Fibroblast of gingiva (primary cell): ENCODE measurements at regions not wholly inside any gene's neighbourhood (a gene's known extent, or its start where the extent isn't known, plus 50 kb on each side); places are given as distances from the start of the nearest gene placed in this dataset.
A peak's percentile ranks its signal among the peaks of the same experiment; 100 is the strongest.
"Not testable (repeated sequence)": the region's sequence is repeated elsewhere in the genome, so short reads cannot be mapped to it uniquely, and the experiment has no call there.

Experiments
- DNase-seq: peaks from one replicate; pipeline ENCODE4 v3.0.0-alpha.2; 2011; ENCODE audit warnings: low read depth

GRCh38 chr11:16605894-16606783, 132.3 kb upstream of the C11orf58 start:
- DNase-seq: peak; percentile 73

- no peak for DNase-seq
Measured at GRCh38 chr11:16605389-16605893, 133.0 kb upstream of the C11orf58 start.

GRCh38 chr11:16604794-16605388, 133.6 kb upstream of the C11orf58 start:
- no peak for DNase-seq

- no peak for DNase-seq
Measured at GRCh38 chr11:16603890-16604793, 134.3 kb upstream of the C11orf58 start.

GRCh38 chr11:16603245-16603644, 135.2 kb upstream of the C11orf58 start:
- DNase-seq: no peak

- no peak for DNase-seq
Measured at GRCh38 chr11:16598906-16599305, 139.5 kb upstream of the C11orf58 start.

- DNase-seq: no peak
Measured at GRCh38 chr11:16598032-16598431, 140.4 kb upstream of the C11orf58 start.

- no peak for DNase-seq
Measured at GRCh38 chr11:16596231-16596630, 142.2 kb upstream of the C11orf58 start.

GRCh38 chr11:16591157-16591556, 147.3 kb upstream of the C11orf58 start:
- no peak for DNase-seq

- no peak for DNase-seq
Measured at GRCh38 chr11:16587670-16588069, 150.8 kb upstream of the C11orf58 start.

GRCh38 chr11:16584569-16584968, 153.9 kb upstream of the C11orf58 start:
- DNase-seq: no peak

- DNase-seq: not testable (repeated sequence)
Measured at GRCh38 chr11:16581078-16581477, 157.4 kb upstream of the C11orf58 start.

GRCh38 chr11:16577490-16577889, 161.0 kb upstream of the C11orf58 start:
- DNase-seq: no peak

GRCh38 chr11:16574889-16575288, 163.6 kb upstream of the C11orf58 start:
- DNase-seq: not testable (repeated sequence)

GRCh38 chr11:16572945-16573344, 165.5 kb upstream of the C11orf58 start:
- no peak for DNase-seq

GRCh38 chr11:16561150-16561549, 177.3 kb upstream of the C11orf58 start:
- DNase-seq: no peak

- no peak for DNase-seq
Measured at GRCh38 chr11:16558494-16558893, 180.0 kb upstream of the C11orf58 start.

GRCh38 chr11:16555956-16556355, 182.5 kb upstream of the C11orf58 start:
- no peak for DNase-seq

- no peak for DNase-seq
Measured at GRCh38 chr11:16554361-16554760, 184.1 kb upstream of the C11orf58 start.

GRCh38 chr11:16547879-16548278, 190.6 kb upstream of the C11orf58 start:
- no peak for DNase-seq

GRCh38 chr11:16543642-16544041, 187.3 kb upstream of the SOX6 start:
- no peak for DNase-seq

GRCh38 chr11:16542353-16542752, 186.0 kb upstream of the SOX6 start:
- DNase-seq: no peak
